Prostate gland (tissue), 2 donors: ENCODE measurements at regions not wholly inside any gene's neighbourhood (a gene's known extent, or its start where the extent isn't known, plus 50 kb on each side); places are given as distances from the start of the nearest gene placed in this dataset.

Source experiments
- DNase-seq: peaks from one replicate; pipeline ENCODE4 v3.0.0-alpha.2; 2019; ENCODE audit warnings: low spot score
- H3K27ac ChIP-seq, 2 donors: fragments of 200-600 bp; sonication (generic); 2 replicates each; pipeline ENCODE4 v1.5.1; 2017 to 2019
- H3K27me3 ChIP-seq: fragments of 200-600 bp; sonication (generic); replicated peaks from 2 replicates; pipeline ENCODE4 v1.5.1; 2019; ENCODE audit not compliant: insufficient read depth
- H3K36me3 ChIP-seq, 2 donors: fragments of 200-600 bp; sonication (generic); 1 replicate in 1 of 2; 2 replicates in 1 of 2; pipeline versions ENCODE4 v1.5.1 to v1.8.1; 2017 to 2019
- H3K4me1 ChIP-seq: fragments of 200-600 bp; sonication (generic); replicated peaks from 2 replicates; pipeline ENCODE4 v1.5.1; 2019
- H3K4me3 ChIP-seq, 2 donors: fragments of 200-600 bp; sonication (generic); 2 replicates each; pipeline ENCODE4 v1.5.1; 2017 to 2019
- H3K9me3 ChIP-seq: fragments of 200-600 bp; sonication (generic); 2 replicates; pipeline ENCODE4 v1.5.1; 2017
- POLR2A ChIP-seq: fragments of 450-650 bp; IDR thresholded peaks from one replicate; pipeline ENCODE4 v1.6.1; 2016; ENCODE audit warnings: antibody characterized with exemption, mild to moderate bottlenecking
- POLR2AphosphoS5 ChIP-seq: sonication (generic); formaldehyde crosslinking; IDR thresholded peaks from one replicate; pipeline ENCODE4 v1.6.1; 2017; ENCODE audit warnings: antibody characterized with exemption
- WGBS: methylation state at CpG from one replicate; pipeline ENCODE4 v1.1.5; 2018; 5-methylcytosine and 5-hydroxymethylcytosine counted together
- intact Hi-C: fragments of 100-400 bp; cut with DNase I; formaldehyde crosslinking; loops from one replicate; pipeline ENCODE4 v1.14.2; 2022
- TF ChIP-seq, protein P1 (sequence below), 4 experiments: fragments of 200-600 bp in 2 of 4; fragments of 450-650 bp in 2 of 4; sonication (generic) in 2 of 4; IDR thresholded peaks; 1 replicate in 3 of 4; 2 replicates in 1 of 4; pipeline ENCODE4 v1.5.1; 2016 to 2019; ENCODE audit warnings: antibody characterized with exemption in 4 of 4, mild to moderate bottlenecking in 2 of 4, moderate library complexity in 2 of 4

DNA sequence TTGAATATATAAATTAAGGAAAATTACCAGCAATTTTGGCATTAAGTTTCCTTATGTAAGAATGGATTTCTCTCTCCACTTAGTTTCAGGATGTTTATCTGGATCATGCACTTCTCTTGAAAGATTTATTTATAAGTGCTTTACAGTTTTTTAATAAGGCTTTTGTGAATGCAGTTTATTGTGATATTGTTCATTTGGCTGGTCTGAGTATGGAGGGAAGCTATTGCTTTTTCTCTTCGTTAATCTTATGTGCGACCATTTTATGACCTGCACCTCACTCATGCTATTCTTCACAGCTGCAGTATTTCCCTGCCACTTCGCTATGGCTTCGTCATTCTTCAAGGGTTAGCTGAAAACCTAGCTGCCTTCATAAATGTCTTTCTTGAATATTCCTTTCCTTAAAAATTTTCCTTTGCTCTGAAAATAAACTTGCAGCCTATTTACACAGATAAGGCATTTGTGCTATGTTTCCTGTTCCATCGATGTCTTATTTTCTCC lies 233.4 kb downstream of the SOCS6 start:
- TF ChIP-seq POLR2AphosphoS5 (no peak), POLR2A (no peak)
- TF ChIP-seq, protein P1, sequence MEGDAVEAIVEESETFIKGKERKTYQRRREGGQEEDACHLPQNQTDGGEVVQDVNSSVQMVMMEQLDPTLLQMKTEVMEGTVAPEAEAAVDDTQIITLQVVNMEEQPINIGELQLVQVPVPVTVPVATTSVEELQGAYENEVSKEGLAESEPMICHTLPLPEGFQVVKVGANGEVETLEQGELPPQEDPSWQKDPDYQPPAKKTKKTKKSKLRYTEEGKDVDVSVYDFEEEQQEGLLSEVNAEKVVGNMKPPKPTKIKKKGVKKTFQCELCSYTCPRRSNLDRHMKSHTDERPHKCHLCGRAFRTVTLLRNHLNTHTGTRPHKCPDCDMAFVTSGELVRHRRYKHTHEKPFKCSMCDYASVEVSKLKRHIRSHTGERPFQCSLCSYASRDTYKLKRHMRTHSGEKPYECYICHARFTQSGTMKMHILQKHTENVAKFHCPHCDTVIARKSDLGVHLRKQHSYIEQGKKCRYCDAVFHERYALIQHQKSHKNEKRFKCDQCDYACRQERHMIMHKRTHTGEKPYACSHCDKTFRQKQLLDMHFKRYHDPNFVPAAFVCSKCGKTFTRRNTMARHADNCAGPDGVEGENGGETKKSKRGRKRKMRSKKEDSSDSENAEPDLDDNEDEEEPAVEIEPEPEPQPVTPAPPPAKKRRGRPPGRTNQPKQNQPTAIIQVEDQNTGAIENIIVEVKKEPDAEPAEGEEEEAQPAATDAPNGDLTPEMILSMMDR (IDR thresholded peaks at IDR 0.05) = no peak
- WGBS = 24% methylated on average over 5 of the region's 5 CpGs
- H3K4me1 ChIP-seq = no peaks in the 10 kb centered on the region
- no peaks in the 10 kb centered on the region for H3K36me3 ChIP-seq
- H3K9me3 ChIP-seq = no peaks in the 10 kb centered on the region
- DNase-seq = no peak
- intact Hi-C loops = no loop called here
- no peaks in the 10 kb centered on the region for H3K27me3 ChIP-seq
- H3K27ac ChIP-seq = no peak overlapping the region
- no peak overlapping the region for H3K4me3 ChIP-seq

DNA sequence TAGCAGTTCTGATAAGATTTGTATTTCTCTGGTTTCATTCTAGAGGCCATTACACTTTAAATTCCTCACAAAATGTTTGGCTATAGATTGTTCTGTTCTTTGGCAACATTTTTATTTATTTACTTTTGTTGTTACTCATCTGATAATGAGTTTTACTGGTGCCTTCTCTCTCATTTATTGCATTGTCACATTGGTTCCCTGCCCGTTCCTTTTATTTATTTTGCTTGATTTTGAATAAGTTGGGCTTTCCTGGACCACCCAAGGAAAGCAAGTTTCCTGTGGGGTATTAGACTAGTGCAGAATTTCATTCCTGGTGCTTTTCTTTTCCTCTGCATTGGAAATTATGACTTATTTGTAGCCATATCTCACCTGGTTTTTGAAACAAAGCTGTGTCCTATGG lies 232.0 kb downstream of the SOCS6 start:
- Histone ChIP-seq H3K27me3 (no peaks in the 10 kb centered on the region), H3K36me3 (no peaks in the 10 kb centered on the region), H3K9me3 (no peaks in the 10 kb centered on the region), H3K4me1 (no peaks in the 10 kb centered on the region), H3K4me3 (no peak overlapping the region), H3K27ac (no peak overlapping the region)
- WGBS = 19% methylated on average over 1 of the region's 1 CpG
- DNase-seq = no peak
- TF ChIP-seq, protein P1 (IDR thresholded peaks at IDR 0.05) = no peak
- TF ChIP-seq POLR2AphosphoS5 = no peak
- no peak for TF ChIP-seq POLR2A
- intact Hi-C loops = no loop called here

DNA sequence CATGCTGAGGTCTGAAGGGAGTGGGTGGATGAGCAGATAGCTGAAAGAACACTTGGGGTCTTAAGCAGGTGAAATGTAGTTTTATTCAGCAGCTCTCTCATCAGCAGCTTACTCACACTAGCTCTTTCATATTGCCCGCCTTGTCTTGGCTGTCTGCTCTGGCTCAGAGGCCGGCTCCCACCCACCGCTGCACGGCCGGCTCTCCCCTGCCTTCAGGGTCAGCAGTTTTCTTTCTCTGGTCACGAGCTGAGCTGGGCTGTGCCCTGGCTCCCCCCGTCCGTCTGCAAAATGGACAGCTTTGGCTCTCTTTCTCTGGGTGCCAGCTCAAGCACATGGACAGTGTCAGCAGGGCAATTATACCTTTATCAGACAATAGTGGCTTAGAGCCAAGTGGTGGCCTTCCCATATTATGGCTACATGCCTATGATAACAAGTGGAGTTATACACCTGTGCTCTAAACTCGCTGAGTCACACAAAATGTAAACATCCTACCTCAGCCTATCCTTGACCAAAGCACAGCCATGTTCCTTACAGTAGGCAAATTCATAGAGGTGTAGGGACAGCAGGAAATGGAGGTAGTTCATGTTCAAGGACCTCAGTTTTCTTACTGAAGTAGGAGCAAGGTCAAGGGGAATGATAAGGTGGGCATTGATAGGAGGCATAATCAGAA lies 224.8 kb downstream of the SOCS6 start:
- intact Hi-C loops = no loop called here
- no peaks in the 10 kb centered on the region for H3K36me3 ChIP-seq
- no peaks in the 10 kb centered on the region for H3K4me1 ChIP-seq
- 77% methylated on average over 9 of the region's 9 CpGs for WGBS
- H3K9me3 ChIP-seq = no peaks in the 10 kb centered on the region
- no peak for TF ChIP-seq POLR2AphosphoS5
- no peak for TF ChIP-seq POLR2A
- TF ChIP-seq, protein P1 (IDR thresholded peaks at IDR 0.05) = no peak
- no peak overlapping the region for H3K4me3 ChIP-seq
- no peak for DNase-seq
- no peaks in the 10 kb centered on the region for H3K27me3 ChIP-seq
- no peak overlapping the region for H3K27ac ChIP-seq

DNA sequence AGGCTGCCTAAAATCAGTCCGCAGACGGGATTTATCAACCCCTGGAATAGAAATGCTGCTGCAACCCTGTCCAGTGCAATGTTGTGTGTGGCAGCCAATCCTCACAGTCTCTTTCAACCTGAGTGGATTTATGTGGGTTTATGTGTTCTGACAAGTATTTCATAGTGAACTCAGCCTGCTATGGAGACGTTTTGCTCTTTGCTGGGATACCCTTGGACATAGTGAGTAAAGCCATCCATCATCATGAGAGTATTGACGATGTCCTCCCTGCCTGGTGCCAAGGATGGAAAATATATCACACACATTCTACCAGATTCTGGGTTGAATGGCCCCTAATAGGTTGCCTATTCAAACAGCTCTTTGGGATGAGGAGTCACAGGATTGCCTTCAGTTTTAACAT lies 219.1 kb downstream of the SOCS6 start:
- 69% methylated on average over 4 of the region's 4 CpGs for WGBS
- TF ChIP-seq, protein P1 (IDR thresholded peaks at IDR 0.05) = no peak
- TF ChIP-seq POLR2AphosphoS5 = no peak
- no peak overlapping the region for H3K4me3 ChIP-seq
- DNase-seq = no peak
- no peaks in the 10 kb centered on the region for H3K4me1 ChIP-seq
- no peaks in the 10 kb centered on the region for H3K27me3 ChIP-seq
- H3K9me3 ChIP-seq = no peaks in the 10 kb centered on the region
- no peak overlapping the region for H3K27ac ChIP-seq
- no peaks in the 10 kb centered on the region for H3K36me3 ChIP-seq
- intact Hi-C loops = no loop called here

DNA sequence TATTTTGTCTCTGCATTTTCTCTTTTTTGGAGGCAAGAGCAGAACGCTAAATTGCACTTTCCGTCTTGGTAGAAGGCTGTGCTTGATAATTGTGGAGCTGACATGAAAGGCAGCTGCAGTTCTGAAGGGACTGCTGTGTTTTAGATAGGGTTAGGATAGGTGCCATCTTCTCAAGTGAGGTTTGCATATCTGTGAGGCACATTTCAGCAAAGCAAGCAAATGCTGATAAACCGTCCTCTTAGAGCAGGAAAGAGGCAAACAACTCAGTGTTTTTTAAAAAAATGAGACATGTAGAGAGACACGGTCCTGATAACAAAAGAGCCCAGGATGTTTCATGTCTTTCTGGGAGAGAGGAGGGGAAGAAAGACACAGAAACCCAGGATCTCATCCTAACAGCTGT lies 217.7 kb downstream of the SOCS6 start:
- TF ChIP-seq POLR2AphosphoS5 (no peak), POLR2A (no peak)
- TF ChIP-seq, protein P1 (IDR thresholded peaks at IDR 0.05) = no peak
- DNase-seq = no peak
- no peaks in the 10 kb centered on the region for H3K27me3 ChIP-seq
- 66% methylated on average over 4 of the region's 4 CpGs for WGBS
- H3K4me3 ChIP-seq = no peak overlapping the region
- no peaks in the 10 kb centered on the region for H3K4me1 ChIP-seq
- no peak overlapping the region for H3K27ac ChIP-seq
- intact Hi-C loops = no loop called here
- H3K9me3 ChIP-seq = no peaks in the 10 kb centered on the region
- H3K36me3 ChIP-seq = no peaks in the 10 kb centered on the region
